Motor neuron (in vitro differentiated cells): ENCODE measurements at regions not wholly inside any gene's neighbourhood (a gene's known extent, or its start where the extent isn't known, plus 50 kb on each side); places are given as distances from the start of the nearest gene placed in this dataset.

ENCODE experiments used
- ATAC-seq, 8 experiments: fragments of 200-7000 bp; cut with Tn5 transposase; replicated peaks in 6 of 8; 2 replicates each; pipeline ENCODE4 v1.8.0; 2021; ENCODE audit warnings: mild to moderate bottlenecking in 8 of 8, moderate library complexity in 8 of 8
- H3K27ac ChIP-seq, 2 donors: fragments of 250-450 bp; sonication (Bioruptor Pico); 2 replicates each; pipeline ENCODE4 v1.9.0; 2021; ENCODE audit warnings: antibody characterized with exemption in 2 of 2, mild to moderate bottlenecking in 2 of 2, moderate library complexity in 1 of 2
- H3K4me1 ChIP-seq, 2 donors: fragments of 250-450 bp; sonication (Bioruptor Pico); replicated peaks in 1 of 2; 2 replicates each; pipeline ENCODE4 v1.6.1; 2021; ENCODE audit warnings: antibody characterized with exemption in 2 of 2, mild to moderate bottlenecking in 2 of 2, moderate library complexity in 1 of 2
- H3K4me3 ChIP-seq, 5 donors: fragments of 250-450 bp; sonication (Bioruptor Pico); 2 replicates each; pipeline ENCODE4 v1.9.0; 2021; ENCODE audit warnings: antibody characterized with exemption in 5 of 5, mild to moderate bottlenecking in 5 of 5, moderate library complexity in 4 of 5
- WGBS, 10 experiments: fragments of 450-650 bp; shearing (Covaris generic); methylation state at CpG; one replicate each; pipeline ENCODE4 v1.0.0; 2022; 5-methylcytosine and 5-hydroxymethylcytosine counted together
- in situ Hi-C, 9 experiments: fragments of 400-800 bp; cut with MboI; loops; one replicate each; pipeline ENCODE4 v1.15.0; 2021; ENCODE audit warnings: low sequenced_read_pairs in 9 of 9, low pct_unique_long_range_greater_than_20kb in 2 of 9; ENCODE audit not compliant: unreplicated experiment in 9 of 9

DNA sequence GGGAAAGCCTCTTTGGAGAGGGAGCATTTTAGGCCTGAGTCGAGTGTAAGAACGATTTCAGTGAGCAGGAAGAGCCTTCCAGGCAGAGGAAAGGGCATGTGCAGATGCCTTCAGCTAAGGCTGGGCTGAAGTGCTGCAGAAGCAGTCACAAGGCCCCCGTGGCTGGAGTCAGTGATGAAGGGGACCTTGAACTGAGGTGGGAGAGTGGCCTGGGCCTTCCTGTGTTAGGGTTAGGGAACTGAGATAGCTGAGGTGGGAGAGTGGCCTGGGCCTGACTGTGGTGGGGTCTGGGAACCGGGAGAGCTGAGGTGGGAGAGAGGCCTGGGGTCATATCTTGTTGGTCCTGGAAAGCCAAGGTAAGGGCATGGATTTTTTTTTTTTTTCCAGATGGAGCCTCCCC, 50.9 kb upstream of the ETV3 start:
- H3K27ac ChIP-seq: no peak overlapping the region
- 0 to 100% (median 73%) methylated on average over 1 to 4 of the region's 4 CpGs; no CpG with 5 or more reads in 1 of the 10 experiments for WGBS, 10 experiments
- in situ Hi-C loops: loop anchor here in 4 of 9 experiments (25.0 kb wide), 3 partner anchors 173 to 923 kb away; no protein-coding TSS in a partner anchor
- no peak for ATAC-seq
- no peak overlapping the region for H3K4me3 ChIP-seq
- no peaks in the 10 kb centered on the region for H3K4me1 ChIP-seq
